ENCODE measurements at regions not wholly inside any gene's neighbourhood (a gene's known extent, or its start where the extent isn't known, plus 50 kb on each side); places are given as distances from the start of the nearest gene placed in this dataset.

DNA sequence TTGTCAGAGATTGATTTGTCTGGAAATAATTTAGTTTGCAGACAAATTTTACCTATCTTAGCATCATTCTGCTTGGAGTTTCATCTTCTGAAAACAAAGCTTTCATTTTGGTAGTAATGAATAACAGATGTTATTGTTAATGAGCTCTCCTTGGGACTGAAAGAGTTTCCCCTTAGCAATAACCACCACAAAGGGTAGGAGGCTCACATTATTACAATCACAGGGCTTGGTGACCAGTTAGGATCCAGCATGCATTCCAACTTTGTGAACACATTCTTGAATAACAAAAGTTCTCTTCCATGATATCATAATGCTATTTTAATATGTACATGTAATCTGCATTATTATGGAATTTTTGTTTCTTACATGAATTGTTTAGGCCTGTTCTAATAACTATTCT, 148.8 kb upstream of the VWC2 start:
- ChIA-PET CTCF (no interaction called here), POLR2A (no interaction called here), RAD21 (ENCODE audit: low non-redundant PET in 1 of 2, low total read pairs in 2 of 2, uncharacterized antibody in 2 of 2, unreplicated experiment in 2 of 2) (no interaction called here)
- no peaks in the 10 kb centered on the region for H3K27me3 ChIP-seq (ENCODE audit: insufficient read depth, low read length)
- H3K4me1 ChIP-seq (ENCODE audit: control insufficient read depth in 1 of 2, insufficient read depth in 2 of 2, low read length in 2 of 2): no peaks in the 10 kb centered on the region
- no peak overlapping the region for H3K4me3 ChIP-seq (replicated peaks in 1 of 2; ENCODE audit: low read depth in 1 of 2, low read length in 2 of 2)
- peaks cover 12 to 15% of the 10 kb centered on the region in 2 experiments; a peak in 2 of 4 replicates for H3K9me3 ChIP-seq (ENCODE audit: control insufficient read depth in 1 of 2, insufficient read depth in 1 of 2, low read depth in 1 of 2, low read length in 2 of 2)
- no peaks in the 10 kb centered on the region for H4K20me1 ChIP-seq (ENCODE audit: insufficient read depth)
- TF ChIP-seq CEBPB (IDR thresholded peaks at IDR 0.05; ENCODE audit: low read depth) (no peak), ZFX (IDR thresholded peaks at IDR 0.05) (no peak), SIN3A (IDR thresholded peaks at IDR 0.05; ENCODE audit: low read depth) (no peak)
- no peak overlapping the region for H2AFZ ChIP-seq (ENCODE audit: low read depth, low read length, poor library complexity, severe bottlenecking)
- no peaks in the 10 kb centered on the region for H3K79me2 ChIP-seq (ENCODE audit: insufficient read depth, low read length)
- no peak overlapping the region for H3K4me2 ChIP-seq (ENCODE audit: low read length)
- no peaks in the 10 kb centered on the region for H3K36me3 ChIP-seq (ENCODE audit: control insufficient read depth in 1 of 2, insufficient read depth in 2 of 2, low read length in 2 of 2)
- DNase-seq (ENCODE audit: low read depth, low spot score) (no peak), ATAC-seq (no peak)
- BruUV-seq (replicated peaks): no TSS peak
- H3K9me2 ChIP-seq (ENCODE audit: insufficient read depth): no peaks in the 10 kb centered on the region
- no peak overlapping the region for H3K27ac ChIP-seq (ENCODE audit: low read depth, low read length)
- intact Hi-C loops (cut with micrococcal nuclease): no loop called here
- H3K9ac ChIP-seq (ENCODE audit: low read length): no peak overlapping the region

GRCh38 chr7:49630513-49630912, 142.9 kb upstream of the VWC2 start:
- Histone ChIP-seq H2AFZ (ENCODE audit: low read depth, low read length, poor library complexity, severe bottlenecking) (no peak overlapping the region), H3K36me3 (ENCODE audit: control insufficient read depth in 1 of 2, insufficient read depth in 2 of 2, low read length in 2 of 2) (no peaks in the 10 kb centered on the region), H3K4me2 (ENCODE audit: low read length) (no peak overlapping the region), H3K9me3 (ENCODE audit: control insufficient read depth in 1 of 2, insufficient read depth in 1 of 2, low read depth in 1 of 2, low read length in 2 of 2) (peaks cover 12 to 18% of the 10 kb centered on the region in 2 experiments; a peak in 2 of 4 replicates), H3K79me2 (ENCODE audit: insufficient read depth, low read length) (no peaks in the 10 kb centered on the region), H4K20me1 (ENCODE audit: insufficient read depth) (no peaks in the 10 kb centered on the region), H3K9ac (ENCODE audit: low read length) (no peak overlapping the region), H3K9me2 (ENCODE audit: insufficient read depth) (no peaks in the 10 kb centered on the region), H3K4me1 (ENCODE audit: control insufficient read depth in 1 of 2, insufficient read depth in 2 of 2, low read length in 2 of 2) (no peaks in the 10 kb centered on the region), H3K27me3 (ENCODE audit: insufficient read depth, low read length) (no peaks in the 10 kb centered on the region), H3K4me3 (replicated peaks in 1 of 2; ENCODE audit: low read depth in 1 of 2, low read length in 2 of 2) (no peak overlapping the region), H3K27ac (ENCODE audit: low read depth, low read length) (no peak overlapping the region)
- no TSS peak for BruUV-seq (replicated peaks)
- ATAC-seq: no peak
- no peak for DNase-seq (ENCODE audit: low read depth, low spot score)
- ChIA-PET POLR2A (no interaction called here), RAD21 (ENCODE audit: low non-redundant PET in 1 of 2, low total read pairs in 2 of 2, uncharacterized antibody in 2 of 2, unreplicated experiment in 2 of 2) (no interaction called here), CTCF (no interaction called here)
- intact Hi-C loops (cut with micrococcal nuclease): no loop called here
- TF ChIP-seq SP1 (IDR thresholded peaks at IDR 0.05; ENCODE audit: low read depth): no peak
- no peak for TF ChIP-seq CTCF (IDR thresholded peaks at IDR 0.05 in 2 of 3, conservative IDR thresholded peaks at IDR 0.05 in 1 of 3; ENCODE audit: borderline replicate concordance in 1 of 3, insufficient read depth in 1 of 3, low read depth in 2 of 3, low read length in 2 of 3)
- TF ChIP-seq POLR2AphosphoS5 (IDR thresholded peaks at IDR 0.05; ENCODE audit: low read depth, low read length): no peak
- TF ChIP-seq, protein P1, sequence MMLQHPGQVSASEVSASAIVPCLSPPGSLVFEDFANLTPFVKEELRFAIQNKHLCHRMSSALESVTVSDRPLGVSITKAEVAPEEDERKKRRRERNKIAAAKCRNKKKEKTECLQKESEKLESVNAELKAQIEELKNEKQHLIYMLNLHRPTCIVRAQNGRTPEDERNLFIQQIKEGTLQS (IDR thresholded peaks at IDR 0.05): no peak
- TF ChIP-seq TCF7L2 (IDR thresholded peaks at IDR 0.05; ENCODE audit: borderline replicate concordance, extremely low read depth, insufficient read depth, insufficient read length): no peak
- no peak for TF ChIP-seq EZH2 (IDR thresholded peaks at IDR 0.05)
- TF ChIP-seq CEBPB (IDR thresholded peaks at IDR 0.05; ENCODE audit: low read depth): no peak
- no peak for TF ChIP-seq REST (IDR thresholded peaks at IDR 0.05; ENCODE audit: low read depth)
- TF ChIP-seq FOSL1 (IDR thresholded peaks at IDR 0.05; ENCODE audit: low read depth): no peak
- no peak for TF ChIP-seq RAD21 (IDR thresholded peaks at IDR 0.05; ENCODE audit: low read depth)
- no peak for TF ChIP-seq SIN3A (IDR thresholded peaks at IDR 0.05; ENCODE audit: low read depth)
